ENCODE measurements at regions not wholly inside any gene's neighbourhood (a gene's known extent, or its start where the extent isn't known, plus 50 kb on each side); places are given as distances from the start of the nearest gene placed in this dataset.

DNA sequence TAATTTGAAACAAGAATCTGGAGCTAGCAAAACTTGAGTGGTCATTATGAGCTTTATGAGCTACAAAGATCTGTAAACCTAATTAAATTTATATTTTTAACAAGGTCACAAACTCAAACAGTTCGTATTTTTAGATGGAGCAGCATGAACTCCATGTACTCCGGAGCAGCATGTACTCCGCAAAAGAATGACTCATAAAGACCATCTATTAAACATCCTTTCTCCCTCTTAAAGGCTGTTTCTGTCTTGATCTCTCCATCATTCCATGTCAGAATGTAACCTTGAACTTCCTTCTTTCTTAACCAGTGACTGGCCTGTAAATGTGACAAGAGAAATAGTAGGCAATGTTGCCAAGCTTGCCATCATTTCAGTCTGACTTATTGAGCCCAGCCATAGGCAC lies 696.9 kb downstream of the ZNF385D start:
- no peak overlapping the region for H3K27ac Mint-ChIP-seq (ENCODE audit: low read depth, unreplicated experiment)
- intact Hi-C loops (cut with micrococcal nuclease): no loop called here
- TF ChIP-seq, protein P1, sequence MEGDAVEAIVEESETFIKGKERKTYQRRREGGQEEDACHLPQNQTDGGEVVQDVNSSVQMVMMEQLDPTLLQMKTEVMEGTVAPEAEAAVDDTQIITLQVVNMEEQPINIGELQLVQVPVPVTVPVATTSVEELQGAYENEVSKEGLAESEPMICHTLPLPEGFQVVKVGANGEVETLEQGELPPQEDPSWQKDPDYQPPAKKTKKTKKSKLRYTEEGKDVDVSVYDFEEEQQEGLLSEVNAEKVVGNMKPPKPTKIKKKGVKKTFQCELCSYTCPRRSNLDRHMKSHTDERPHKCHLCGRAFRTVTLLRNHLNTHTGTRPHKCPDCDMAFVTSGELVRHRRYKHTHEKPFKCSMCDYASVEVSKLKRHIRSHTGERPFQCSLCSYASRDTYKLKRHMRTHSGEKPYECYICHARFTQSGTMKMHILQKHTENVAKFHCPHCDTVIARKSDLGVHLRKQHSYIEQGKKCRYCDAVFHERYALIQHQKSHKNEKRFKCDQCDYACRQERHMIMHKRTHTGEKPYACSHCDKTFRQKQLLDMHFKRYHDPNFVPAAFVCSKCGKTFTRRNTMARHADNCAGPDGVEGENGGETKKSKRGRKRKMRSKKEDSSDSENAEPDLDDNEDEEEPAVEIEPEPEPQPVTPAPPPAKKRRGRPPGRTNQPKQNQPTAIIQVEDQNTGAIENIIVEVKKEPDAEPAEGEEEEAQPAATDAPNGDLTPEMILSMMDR (IDR thresholded peaks at IDR 0.05; ENCODE audit: unreplicated experiment): no peak
- H3K36me3 Mint-ChIP-seq (ENCODE audit: insufficient read depth, unreplicated experiment): peaks cover 6% of the 10 kb centered on the region
- ChIA-PET POLR2A (interaction anchor here (0.7 kb wide), 1 partner anchor 11 kb away, joined by 3 read pairs; no protein-coding TSS in a partner anchor), CTCF (no interaction called here)
- no peaks in the 10 kb centered on the region for H3K27me3 Mint-ChIP-seq (ENCODE audit: insufficient read depth, unreplicated experiment)
- H3K4me1 Mint-ChIP-seq (ENCODE audit: insufficient read depth, unreplicated experiment): no peaks in the 10 kb centered on the region
- no peak overlapping the region for H3K4me3 Mint-ChIP-seq (ENCODE audit: unreplicated experiment)
- no TSS peak for BruUV-seq (replicated peaks)
- H3K9me3 Mint-ChIP-seq (ENCODE audit: unreplicated experiment): no peaks in the 10 kb centered on the region
- no peak for DNase-seq (ENCODE audit: unreplicated experiment)

DNA sequence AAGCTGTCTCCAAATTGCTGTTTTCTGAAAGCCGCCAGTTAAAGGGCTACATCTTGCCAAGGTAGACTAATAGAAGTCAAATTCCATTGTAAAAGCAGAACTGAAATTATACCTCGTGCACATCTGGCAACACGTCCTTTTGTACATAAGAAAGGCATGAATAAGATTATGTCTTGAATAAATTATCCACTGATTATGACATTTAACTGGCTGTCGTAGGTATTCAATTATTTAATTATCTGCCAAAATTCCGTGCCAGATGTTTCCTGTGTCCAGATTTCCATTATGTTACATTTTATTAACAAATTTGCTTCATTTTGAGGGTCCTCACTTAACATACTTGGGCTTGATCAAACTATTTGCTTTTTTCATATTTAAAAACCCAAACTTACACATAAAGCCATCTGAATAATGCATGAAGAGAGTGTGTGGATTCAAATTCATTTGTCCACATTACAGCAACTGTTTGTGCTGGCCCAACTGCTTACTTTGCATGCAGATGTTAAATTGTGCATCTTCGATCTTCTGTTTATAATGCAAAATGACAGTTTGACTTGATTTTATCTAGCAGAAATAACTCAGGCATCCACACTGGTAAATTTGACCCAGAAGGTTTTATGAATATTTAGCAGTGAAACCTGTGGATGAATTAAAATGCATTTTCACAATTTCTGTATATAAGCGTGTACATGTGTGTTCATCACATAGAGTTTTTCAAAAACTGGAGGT lies 701.5 kb downstream of the ZNF385D start:
- CTCF ChIA-PET: no interaction called here

DNA sequence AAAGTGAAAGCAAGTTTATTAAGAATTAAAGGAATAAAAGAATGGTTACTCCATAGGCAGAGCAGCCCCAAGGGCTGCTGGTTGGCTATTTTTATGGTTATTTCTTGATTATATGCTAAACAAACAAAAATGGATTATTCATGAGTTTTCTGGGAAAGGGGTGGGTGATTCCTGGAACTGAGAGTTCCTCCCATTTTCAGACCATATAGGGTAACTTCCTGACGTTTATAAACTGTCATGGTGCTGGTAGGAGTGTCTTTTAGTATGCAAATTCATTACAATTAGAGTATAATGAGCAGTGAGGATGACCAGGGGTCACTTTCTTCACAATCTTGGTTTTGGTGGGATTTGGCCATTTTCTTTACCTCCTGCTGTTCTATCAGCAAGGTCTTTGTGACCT lies 707.9 kb downstream of the ZNF385D start:
- Mint-ChIP-seq H3K36me3 (ENCODE audit: insufficient read depth, unreplicated experiment) (no peaks in the 10 kb centered on the region), H3K4me3 (ENCODE audit: unreplicated experiment) (no peak overlapping the region), H3K4me1 (ENCODE audit: insufficient read depth, unreplicated experiment) (no peaks in the 10 kb centered on the region), H3K27ac (ENCODE audit: low read depth, unreplicated experiment) (no peak overlapping the region), H3K9me3 (ENCODE audit: unreplicated experiment) (no peaks in the 10 kb centered on the region), H3K27me3 (ENCODE audit: insufficient read depth, unreplicated experiment) (no peaks in the 10 kb centered on the region)
- DNase-seq (ENCODE audit: unreplicated experiment): no peak
- TF ChIP-seq, protein P1 (IDR thresholded peaks at IDR 0.05; ENCODE audit: unreplicated experiment): no peak
- ChIA-PET CTCF (interaction anchor here (0.5 to 1.1 kb wide), 2 partner anchors 26 to 142 kb away, joined by 3 read pairs; no protein-coding TSS in a partner anchor), POLR2A (no interaction called here)
- intact Hi-C loops (cut with micrococcal nuclease): no loop called here
- BruUV-seq (replicated peaks): no TSS peak

More for the DNA sequence above, 701.5 kb downstream of the ZNF385D start:
- no peaks in the 10 kb centered on the region for H3K9me3 Mint-ChIP-seq (ENCODE audit: unreplicated experiment)
- no peaks in the 10 kb centered on the region for H3K4me1 Mint-ChIP-seq (ENCODE audit: insufficient read depth, unreplicated experiment)
- no peak for DNase-seq (ENCODE audit: unreplicated experiment)
- POLR2A ChIA-PET: no interaction called here
- TF ChIP-seq, protein P1 (IDR thresholded peaks at IDR 0.05; ENCODE audit: unreplicated experiment): no peak
- no peaks in the 10 kb centered on the region for H3K36me3 Mint-ChIP-seq (ENCODE audit: insufficient read depth, unreplicated experiment)
- no peak overlapping the region for H3K4me3 Mint-ChIP-seq (ENCODE audit: unreplicated experiment)
- no peaks in the 10 kb centered on the region for H3K27me3 Mint-ChIP-seq (ENCODE audit: insufficient read depth, unreplicated experiment)
- BruUV-seq (replicated peaks): no TSS peak
- no peak overlapping the region for H3K27ac Mint-ChIP-seq (ENCODE audit: low read depth, unreplicated experiment)
- intact Hi-C loops (cut with micrococcal nuclease): no loop called here

DNA sequence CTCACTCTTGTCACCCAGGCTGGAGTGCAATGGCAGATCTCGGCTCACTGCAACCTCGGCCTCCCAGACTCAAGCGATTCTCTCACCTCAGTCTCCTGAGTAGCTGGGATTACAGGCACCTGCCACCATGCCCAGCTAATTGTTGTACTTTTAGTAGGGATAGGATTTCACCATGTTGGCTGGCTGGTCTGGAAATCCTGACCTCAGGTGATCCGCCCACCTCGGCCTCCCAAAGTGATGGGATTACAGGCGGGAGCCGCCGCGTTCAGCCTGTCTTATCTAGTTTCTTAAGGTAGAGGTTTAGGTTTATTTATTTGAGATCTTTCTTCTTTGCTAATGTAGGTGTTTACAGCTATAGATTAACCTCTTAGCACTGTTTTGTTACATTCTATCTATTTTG lies 708.8 kb downstream of the ZNF385D start:
- H3K4me3 Mint-ChIP-seq (ENCODE audit: unreplicated experiment): no peak overlapping the region
- BruUV-seq (replicated peaks): no TSS peak
- H3K27ac Mint-ChIP-seq (ENCODE audit: low read depth, unreplicated experiment): no peak overlapping the region
- ChIA-PET CTCF (interaction anchor here (1.1 kb wide), 1 partner anchor 25 kb away, joined by 3 read pairs; no protein-coding TSS in a partner anchor), POLR2A (no interaction called here)
- H3K9me3 Mint-ChIP-seq (ENCODE audit: unreplicated experiment): no peaks in the 10 kb centered on the region
- intact Hi-C loops (cut with micrococcal nuclease): no loop called here
- DNase-seq (ENCODE audit: unreplicated experiment): no peak
- TF ChIP-seq, protein P1 (IDR thresholded peaks at IDR 0.05; ENCODE audit: unreplicated experiment): no peak
- no peaks in the 10 kb centered on the region for H3K36me3 Mint-ChIP-seq (ENCODE audit: insufficient read depth, unreplicated experiment)
- no peaks in the 10 kb centered on the region for H3K4me1 Mint-ChIP-seq (ENCODE audit: insufficient read depth, unreplicated experiment)
- no peaks in the 10 kb centered on the region for H3K27me3 Mint-ChIP-seq (ENCODE audit: insufficient read depth, unreplicated experiment)
